ENCODE measurements at regions not wholly inside any gene's neighbourhood (a gene's known extent, or its start where the extent isn't known, plus 50 kb on each side); places are given as distances from the start of the nearest gene placed in this dataset.

- FAIRE-seq = no peak
- no peak for DNase-seq (ENCODE audit: insufficient read length, low spot score)
- TF ChIP-seq PAX5 (IDR thresholded peaks at IDR 0.05; ENCODE audit: insufficient read depth, low read length, severe bottlenecking) (no peak), POU2F2 (IDR thresholded peaks at IDR 0.05; ENCODE audit: low read depth, low read length) (no peak), POLR2A (IDR thresholded peaks at IDR 0.05; ENCODE audit: low read depth, low read length) (no peak), POLR2AphosphoS5 (IDR thresholded peaks at IDR 0.05; ENCODE audit: low read depth, low read length) (no peak), SPI1 (IDR thresholded peaks at IDR 0.05; ENCODE audit: low read depth, low read length) (no peak), TAF1 (IDR thresholded peaks at IDR 0.05; ENCODE audit: low read depth, low read length) (no peak)
Observed at GRCh38 chr7:118644346-118644745, 419.8 kb downstream of the ANKRD7 start.

GRCh38 chr7:118648002-118648401 lies 423.5 kb downstream of the ANKRD7 start:
- no peak for FAIRE-seq
- DNase-seq (ENCODE audit: insufficient read length, low spot score) = no peak
- TF ChIP-seq POLR2A (IDR thresholded peaks at IDR 0.05; ENCODE audit: low read depth, low read length) = no peak
- no peak for TF ChIP-seq POU2F2 (IDR thresholded peaks at IDR 0.05; ENCODE audit: low read depth, low read length)
- no peak for TF ChIP-seq POLR2AphosphoS5 (IDR thresholded peaks at IDR 0.05; ENCODE audit: low read depth, low read length)
- no peak for TF ChIP-seq PAX5 (IDR thresholded peaks at IDR 0.05; ENCODE audit: insufficient read depth, low read length, severe bottlenecking)
- TF ChIP-seq SPI1 (IDR thresholded peaks at IDR 0.05; ENCODE audit: low read depth, low read length) = no peak
- no peak for TF ChIP-seq TAF1 (IDR thresholded peaks at IDR 0.05; ENCODE audit: low read depth, low read length)

GRCh38 chr7:118657391-118658005 lies 433.0 kb downstream of the ANKRD7 start:
- FAIRE-seq (no peak), DNase-seq (ENCODE audit: insufficient read length, low spot score) (no peak)
- TF ChIP-seq POU2F2 (IDR thresholded peaks at IDR 0.05; ENCODE audit: low read depth, low read length) (no peak), SPI1 (IDR thresholded peaks at IDR 0.05; ENCODE audit: low read depth, low read length) (no peak), POLR2A (IDR thresholded peaks at IDR 0.05; ENCODE audit: low read depth, low read length) (no peak), POLR2AphosphoS5 (IDR thresholded peaks at IDR 0.05; ENCODE audit: low read depth, low read length) (no peak), TAF1 (IDR thresholded peaks at IDR 0.05; ENCODE audit: low read depth, low read length) (no peak), PAX5 (IDR thresholded peaks at IDR 0.05; ENCODE audit: insufficient read depth, low read length, severe bottlenecking) (no peak)

GRCh38 chr7:118662266-118662665 lies 437.8 kb downstream of the ANKRD7 start:
- TF ChIP-seq TAF1 (IDR thresholded peaks at IDR 0.05; ENCODE audit: low read depth, low read length) = no peak
- no peak for TF ChIP-seq POU2F2 (IDR thresholded peaks at IDR 0.05; ENCODE audit: low read depth, low read length)
- no peak for TF ChIP-seq SPI1 (IDR thresholded peaks at IDR 0.05; ENCODE audit: low read depth, low read length)
- no peak for TF ChIP-seq POLR2A (IDR thresholded peaks at IDR 0.05; ENCODE audit: low read depth, low read length)
- TF ChIP-seq POLR2AphosphoS5 (IDR thresholded peaks at IDR 0.05; ENCODE audit: low read depth, low read length) = no peak
- TF ChIP-seq PAX5 (IDR thresholded peaks at IDR 0.05; ENCODE audit: insufficient read depth, low read length, severe bottlenecking) = no peak
- FAIRE-seq (no peak), DNase-seq (ENCODE audit: insufficient read length, low spot score) (no peak)

GRCh38 chr7:118664498-118664897 lies 440.0 kb downstream of the ANKRD7 start:
- no peak for DNase-seq (ENCODE audit: insufficient read length, low spot score)
- TF ChIP-seq PAX5 (IDR thresholded peaks at IDR 0.05; ENCODE audit: insufficient read depth, low read length, severe bottlenecking) (no peak), POU2F2 (IDR thresholded peaks at IDR 0.05; ENCODE audit: low read depth, low read length) (no peak), POLR2AphosphoS5 (IDR thresholded peaks at IDR 0.05; ENCODE audit: low read depth, low read length) (no peak), POLR2A (IDR thresholded peaks at IDR 0.05; ENCODE audit: low read depth, low read length) (no peak), SPI1 (IDR thresholded peaks at IDR 0.05; ENCODE audit: low read depth, low read length) (no peak), TAF1 (IDR thresholded peaks at IDR 0.05; ENCODE audit: low read depth, low read length) (no peak)
- no peak for FAIRE-seq

GRCh38 chr7:118671149-118671548 lies 446.6 kb downstream of the ANKRD7 start:
- no peak for FAIRE-seq
- DNase-seq (ENCODE audit: insufficient read length, low spot score) = no peak

GRCh38 chr7:118684796-118685195 lies 460.3 kb downstream of the ANKRD7 start:
- FAIRE-seq = no peak
- no peak for TF ChIP-seq PAX5 (IDR thresholded peaks at IDR 0.05; ENCODE audit: insufficient read depth, low read length, severe bottlenecking)
- TF ChIP-seq POLR2AphosphoS5 (IDR thresholded peaks at IDR 0.05; ENCODE audit: low read depth, low read length) = no peak
- no peak for TF ChIP-seq TAF1 (IDR thresholded peaks at IDR 0.05; ENCODE audit: low read depth, low read length)
- no peak for TF ChIP-seq POU2F2 (IDR thresholded peaks at IDR 0.05; ENCODE audit: low read depth, low read length)
- no peak for TF ChIP-seq POLR2A (IDR thresholded peaks at IDR 0.05; ENCODE audit: low read depth, low read length)
- TF ChIP-seq SPI1 (IDR thresholded peaks at IDR 0.05; ENCODE audit: low read depth, low read length) = no peak
- DNase-seq (ENCODE audit: insufficient read length, low spot score) = no peak

More at GRCh38 chr7:118671149-118671548, 446.6 kb downstream of the ANKRD7 start:
- TF ChIP-seq POLR2A (IDR thresholded peaks at IDR 0.05; ENCODE audit: low read depth, low read length) (no peak), TAF1 (IDR thresholded peaks at IDR 0.05; ENCODE audit: low read depth, low read length) (no peak), POU2F2 (IDR thresholded peaks at IDR 0.05; ENCODE audit: low read depth, low read length) (no peak), POLR2AphosphoS5 (IDR thresholded peaks at IDR 0.05; ENCODE audit: low read depth, low read length) (no peak), PAX5 (IDR thresholded peaks at IDR 0.05; ENCODE audit: insufficient read depth, low read length, severe bottlenecking) (no peak), SPI1 (IDR thresholded peaks at IDR 0.05; ENCODE audit: low read depth, low read length) (no peak)

- no peak for TF ChIP-seq POU2F2 (IDR thresholded peaks at IDR 0.05; ENCODE audit: low read depth, low read length)
- no peak for TF ChIP-seq SPI1 (IDR thresholded peaks at IDR 0.05; ENCODE audit: low read depth, low read length)
- TF ChIP-seq PAX5 (IDR thresholded peaks at IDR 0.05; ENCODE audit: insufficient read depth, low read length, severe bottlenecking) = no peak
- no peak for TF ChIP-seq TAF1 (IDR thresholded peaks at IDR 0.05; ENCODE audit: low read depth, low read length)
- TF ChIP-seq POLR2A (IDR thresholded peaks at IDR 0.05; ENCODE audit: low read depth, low read length) = no peak
- no peak for TF ChIP-seq POLR2AphosphoS5 (IDR thresholded peaks at IDR 0.05; ENCODE audit: low read depth, low read length)
- DNase-seq (ENCODE audit: insufficient read length, low spot score) = no peak
- FAIRE-seq = no peak
Observed at GRCh38 chr7:118689403-118689802, 464.9 kb downstream of the ANKRD7 start.

- no peak for TF ChIP-seq POU2F2 (IDR thresholded peaks at IDR 0.05; ENCODE audit: low read depth, low read length)
- DNase-seq (ENCODE audit: insufficient read length, low spot score) (no peak), FAIRE-seq (no peak)
Observed at GRCh38 chr7:118696879-118697278, 472.4 kb downstream of the ANKRD7 start.

GRCh38 chr7:118699222-118699621 lies 474.7 kb downstream of the ANKRD7 start:
- FAIRE-seq = no peak
- no peak for TF ChIP-seq POLR2AphosphoS5 (IDR thresholded peaks at IDR 0.05; ENCODE audit: low read depth, low read length)
- no peak for TF ChIP-seq POU2F2 (IDR thresholded peaks at IDR 0.05; ENCODE audit: low read depth, low read length)
- no peak for TF ChIP-seq POLR2A (IDR thresholded peaks at IDR 0.05; ENCODE audit: low read depth, low read length)
- TF ChIP-seq SPI1 (IDR thresholded peaks at IDR 0.05; ENCODE audit: low read depth, low read length) = no peak
- TF ChIP-seq TAF1 (IDR thresholded peaks at IDR 0.05; ENCODE audit: low read depth, low read length) = no peak
- TF ChIP-seq PAX5 (IDR thresholded peaks at IDR 0.05; ENCODE audit: insufficient read depth, low read length, severe bottlenecking) = no peak
- DNase-seq (ENCODE audit: insufficient read length, low spot score) = no peak
